RWPE2 (cell line): ENCODE measurements at regions not wholly inside any gene's neighbourhood (a gene's known extent, or its start where the extent isn't known, plus 50 kb on each side); places are given as distances from the start of the nearest gene placed in this dataset.
"Not testable (repeated sequence)": the region's sequence is repeated elsewhere in the genome, so short reads cannot be mapped to it uniquely, and the experiment has no call there.

ENCODE experiments used
- ATAC-seq: fragments of 200-7000 bp; cut with Tn5 transposase; 3 replicates; pipeline ENCODE4 v1.9.1; 2021; ENCODE audit warnings: low read depth
- DNase-seq: peaks from one replicate; pipeline ENCODE4 v3.0.0-alpha.2; 2020; ENCODE audit warnings: low spot score
- H3K27ac ChIP-seq: fragments of 450-650 bp; 2 replicates; pipeline ENCODE4 v1.5.1; 2017; ENCODE audit warnings: mild to moderate bottlenecking; ENCODE audit not compliant: poor library complexity, severe bottlenecking
- H3K27me3 ChIP-seq: fragments of 250-450 bp; sonication (Bioruptor Pico); 2 replicates; pipeline ENCODE4 v1.5.1; 2021; ENCODE audit warnings: mild to moderate bottlenecking, moderate library complexity; ENCODE audit not compliant: insufficient read depth, poor library complexity, severe bottlenecking
- H3K36me3 ChIP-seq: fragments of 250-450 bp; sonication (Bioruptor Pico); 2 replicates; pipeline ENCODE4 v1.5.1; 2020; ENCODE audit warnings: low read depth, mild to moderate bottlenecking, moderate library complexity
- H3K4me1 ChIP-seq: fragments of 250-450 bp; sonication (Bioruptor Pico); 2 replicates; pipeline ENCODE4 v1.5.1; 2021; ENCODE audit warnings: mild to moderate bottlenecking, moderate library complexity; ENCODE audit not compliant: insufficient read depth, poor library complexity, severe bottlenecking
- H3K4me3 ChIP-seq: fragments of 250-450 bp; sonication (Bioruptor Pico); 2 replicates; pipeline ENCODE4 v1.5.1; 2021; ENCODE audit warnings: mild to moderate bottlenecking, moderate library complexity; ENCODE audit not compliant: severe bottlenecking
- H3K9me3 ChIP-seq: fragments of 250-450 bp; sonication (Bioruptor Pico); 2 replicates; pipeline ENCODE4 v1.5.1; 2021; ENCODE audit warnings: mild to moderate bottlenecking, moderate library complexity; ENCODE audit not compliant: severe bottlenecking
- CTCF ChIP-seq: fragments of 450-650 bp; IDR thresholded peaks from one replicate; pipeline ENCODE4 v1.5.1; 2017; ENCODE audit warnings: mild to moderate bottlenecking, moderate library complexity; ENCODE audit not compliant: poor library complexity, severe bottlenecking

DNA sequence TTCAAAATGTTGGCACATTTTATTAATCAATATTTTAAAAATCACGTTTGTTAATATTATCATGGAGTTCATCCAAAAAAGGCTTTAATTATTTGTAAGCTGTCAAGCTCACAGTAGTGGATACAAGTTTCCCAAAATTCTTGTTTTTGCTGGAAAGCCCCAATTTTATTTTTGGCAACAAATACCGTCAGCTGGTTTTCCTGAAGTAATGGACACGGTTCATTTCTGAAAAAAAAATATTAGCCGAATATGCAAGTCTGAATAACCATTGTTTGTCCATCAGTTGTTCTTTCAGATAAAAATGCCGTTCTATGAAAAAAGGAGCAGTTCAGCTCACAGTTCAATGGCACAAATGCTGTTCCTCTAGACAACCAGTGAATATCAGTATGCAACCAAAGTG lies 101.5 kb upstream of the RAI14 start:
- no peak for TF ChIP-seq CTCF
- no peak overlapping the region for H3K27ac ChIP-seq
- H3K27me3 ChIP-seq = no peaks in the 10 kb centered on the region
- H3K36me3 ChIP-seq = no peaks in the 10 kb centered on the region
- H3K9me3 ChIP-seq = no peaks in the 10 kb centered on the region
- peaks cover 7% of the 10 kb centered on the region for H3K4me1 ChIP-seq
- DNase-seq (no peak), ATAC-seq (no peak)
- no peak overlapping the region for H3K4me3 ChIP-seq

DNA sequence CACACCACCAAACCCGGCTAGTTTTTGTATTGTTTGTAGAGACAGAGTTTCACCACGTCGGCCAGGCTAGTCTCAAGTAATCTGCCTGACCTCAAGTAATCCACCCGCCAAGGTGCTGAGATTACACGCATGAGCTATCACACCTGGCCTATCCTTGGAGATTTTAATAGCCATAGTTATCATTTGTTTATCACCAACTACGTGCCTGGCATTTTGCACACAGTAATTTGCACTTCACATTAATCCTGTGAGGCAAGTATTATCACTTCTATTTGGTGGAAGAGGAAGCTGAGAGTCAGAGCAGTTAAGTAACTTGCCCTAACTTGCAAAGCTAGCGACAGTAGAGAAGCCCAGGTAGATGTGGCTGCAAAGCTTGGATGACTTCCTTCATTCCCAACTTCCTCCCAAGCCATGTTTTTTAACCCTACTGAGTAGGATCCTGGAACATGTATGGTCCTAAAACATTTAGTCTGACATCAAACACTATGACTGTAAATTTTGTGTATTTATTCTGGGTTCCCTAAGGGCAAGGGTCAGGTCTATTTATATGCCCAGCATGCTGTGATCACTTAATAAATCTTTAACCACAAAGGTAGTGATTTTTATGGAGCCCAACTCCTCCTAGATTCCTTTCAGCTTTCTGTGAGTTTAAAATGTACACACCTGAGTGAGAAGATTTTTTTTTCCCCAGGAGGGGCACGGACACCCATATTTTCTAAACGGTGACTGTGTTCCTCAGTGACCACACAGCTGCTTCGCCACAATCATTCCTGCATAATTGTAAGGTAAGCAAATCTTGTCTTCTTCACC lies 100.2 kb upstream of the RAI14 start:
- no peak for ATAC-seq
- no peak for TF ChIP-seq CTCF
- H3K36me3 ChIP-seq = no peaks in the 10 kb centered on the region
- H3K4me1 ChIP-seq = peaks cover 7% of the 10 kb centered on the region
- no peak for DNase-seq
- H3K9me3 ChIP-seq = no peaks in the 10 kb centered on the region
- H3K27me3 ChIP-seq = no peaks in the 10 kb centered on the region
- H3K4me3 ChIP-seq = no peak overlapping the region
- no peak overlapping the region for H3K27ac ChIP-seq

GRCh38 chr5:34556509-34556782 lies 99.7 kb upstream of the RAI14 start:
- H3K36me3 ChIP-seq = no peaks in the 10 kb centered on the region
- no peak for ATAC-seq

GRCh38 chr5:34561581-34561980 lies 94.5 kb upstream of the RAI14 start:
- H3K27ac ChIP-seq, H3K36me3 ChIP-seq, H3K27me3 ChIP-seq, ATAC-seq, H3K9me3 ChIP-seq, H3K4me3 ChIP-seq, DNase-seq, H3K4me1 ChIP-seq: not testable (repeated sequence)

More at GRCh38 chr5:34556509-34556782, 99.7 kb upstream of the RAI14 start:
- no peak for TF ChIP-seq CTCF
- no peak for DNase-seq
- H3K4me3 ChIP-seq = no peak overlapping the region
- peaks cover 7% of the 10 kb centered on the region for H3K4me1 ChIP-seq
- no peaks in the 10 kb centered on the region for H3K27me3 ChIP-seq
- H3K9me3 ChIP-seq = no peaks in the 10 kb centered on the region
- H3K27ac ChIP-seq = no peak overlapping the region

DNA sequence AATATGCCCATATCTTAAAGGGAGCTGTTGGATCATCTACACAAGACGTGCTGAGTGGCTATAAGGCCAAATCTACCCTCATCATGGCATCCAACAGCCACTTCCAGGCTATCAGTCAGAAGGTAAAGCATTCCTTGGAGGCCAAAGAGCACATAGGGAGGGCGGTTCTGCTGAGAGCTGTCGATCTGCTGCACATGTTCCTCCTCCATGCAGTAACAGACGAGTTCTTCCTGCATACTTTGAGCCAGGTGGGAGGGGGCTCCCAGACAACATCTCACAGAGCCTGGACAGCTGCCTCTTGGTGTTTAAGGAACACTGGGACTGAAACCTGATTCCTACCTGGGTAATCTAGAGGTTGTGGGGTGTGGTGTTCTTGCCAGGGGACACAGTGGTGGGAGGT lies 93.3 kb upstream of the RAI14 start:
- Histone ChIP-seq H3K36me3 (no peaks in the 10 kb centered on the region), H3K27me3 (no peaks in the 10 kb centered on the region), H3K4me3 (no peak overlapping the region), H3K27ac (no peak overlapping the region), H3K9me3 (no peaks in the 10 kb centered on the region), H3K4me1 (no peaks in the 10 kb centered on the region)
- DNase-seq (no peak), ATAC-seq (no peak)
- no peak for TF ChIP-seq CTCF
